Epidermal melanocyte (primary cell): ENCODE measurements at regions not wholly inside any gene's neighbourhood (a gene's known extent, or its start where the extent isn't known, plus 50 kb on each side); places are given as distances from the start of the nearest gene placed in this dataset.
"Not testable (repeated sequence)": the region's sequence is repeated elsewhere in the genome, so short reads cannot be mapped to it uniquely, and the experiment has no call there.

ENCODE experiments used
- DNase-seq: peaks from one replicate; pipeline ENCODE4 v3.0.0; 2011; ENCODE audit warnings: low spot score; ENCODE audit not compliant: insufficient read length

- no peak for DNase-seq
These were observed 473.5 kb upstream of the MYT1L start for GRCh38 chr2:2804528-2804927.

GRCh38 chr2:2801458-2801857 lies 470.4 kb upstream of the MYT1L start:
- no peak for DNase-seq

GRCh38 chr2:2800697-2801096 lies 469.6 kb upstream of the MYT1L start:
- DNase-seq, result no peak

- DNase-seq, result no peak
These were observed 468.9 kb upstream of the MYT1L start for GRCh38 chr2:2800001-2800400.

GRCh38 chr2:2799151-2799697 lies 468.1 kb upstream of the MYT1L start:
- DNase-seq, result no peak

- DNase-seq, result no peak
These were observed 467.3 kb upstream of the MYT1L start for GRCh38 chr2:2798337-2798736.

- DNase-seq, result no peak
These were observed 466.7 kb upstream of the MYT1L start for GRCh38 chr2:2797797-2798196.

GRCh38 chr2:2796207-2796606 lies 465.1 kb upstream of the MYT1L start:
- no peak for DNase-seq

- DNase-seq, result no peak
These were observed 464.5 kb upstream of the MYT1L start for GRCh38 chr2:2795438-2796091.

- DNase-seq, result no peak
These were observed 463.0 kb upstream of the MYT1L start for GRCh38 chr2:2793925-2794560.

- no peak for DNase-seq
These were observed 462.4 kb upstream of the MYT1L start for GRCh38 chr2:2793514-2793913.

GRCh38 chr2:2791606-2792005 lies 460.5 kb upstream of the MYT1L start:
- DNase-seq, result no peak

- DNase-seq, result no peak
These were observed 460.0 kb upstream of the MYT1L start for GRCh38 chr2:2791031-2791430.

GRCh38 chr2:2788076-2788475 lies 457.0 kb upstream of the MYT1L start:
- DNase-seq, result no peak

- no peak for DNase-seq
These were observed 456.3 kb upstream of the MYT1L start for GRCh38 chr2:2787301-2787907.

- no peak for DNase-seq
These were observed 450.9 kb upstream of the MYT1L start for GRCh38 chr2:2782007-2782406.

- DNase-seq, result no peak
These were observed 448.7 kb upstream of the MYT1L start for GRCh38 chr2:2779727-2780126.

GRCh38 chr2:2777876-2778275 lies 446.8 kb upstream of the MYT1L start:
- DNase-seq, result no peak

- no peak for DNase-seq
These were observed 446.1 kb upstream of the MYT1L start for GRCh38 chr2:2777213-2777612.

GRCh38 chr2:2775018-2775417 lies 443.9 kb upstream of the MYT1L start:
- DNase-seq, result no peak

GRCh38 chr2:2773692-2774091 lies 442.6 kb upstream of the MYT1L start:
- DNase-seq, result no peak

GRCh38 chr2:2773080-2773479 lies 442.0 kb upstream of the MYT1L start:
- DNase-seq, result not testable (repeated sequence)
